Trophoblast cell (in vitro differentiated cells and primary cell): ENCODE measurements at regions not wholly inside any gene's neighbourhood (a gene's known extent, or its start where the extent isn't known, plus 50 kb on each side); places are given as distances from the start of the nearest gene placed in this dataset.
"Not testable (repeated sequence)": the region's sequence is repeated elsewhere in the genome, so short reads cannot be mapped to it uniquely, and the experiment has no call there.

Source experiments
- DNase-seq, 2 donors: peaks; one replicate each; pipeline ENCODE4 v3.0.0-alpha.2; 2016
- H2AFZ ChIP-seq: 2 replicates; pipeline ENCODE4 v1.6.1; 2013; ENCODE audit warnings: low read length, moderate library complexity, mild to moderate bottlenecking; ENCODE audit not compliant: insufficient read depth, poor library complexity
- H2AK5ac ChIP-seq: 2 replicates; pipeline ENCODE4 v1.6.1; 2013; ENCODE audit warnings: mild to moderate bottlenecking, low read length
- H2BK120ac ChIP-seq: 2 replicates; pipeline ENCODE4 v1.6.1; 2013; ENCODE audit warnings: low read length, mild to moderate bottlenecking, moderate library complexity; ENCODE audit not compliant: insufficient read depth, poor library complexity
- H2BK12ac ChIP-seq: 2 replicates; pipeline ENCODE4 v1.6.1; 2013; ENCODE audit warnings: mild to moderate bottlenecking, low read length, moderate library complexity
- H2BK5ac ChIP-seq: 2 replicates; pipeline ENCODE4 v1.6.1; 2013; ENCODE audit warnings: low read length, low read depth, moderate library complexity, mild to moderate bottlenecking; ENCODE audit not compliant: poor library complexity
- H3K14ac ChIP-seq: 2 replicates; pipeline ENCODE4 v1.6.1; 2013; ENCODE audit warnings: mild to moderate bottlenecking, low read length
- H3K18ac ChIP-seq: 2 replicates; pipeline ENCODE4 v1.6.1; 2013; ENCODE audit warnings: mild to moderate bottlenecking, low read length
- H3K23ac ChIP-seq: 2 replicates; pipeline ENCODE4 v1.6.1; 2013; ENCODE audit warnings: low read length
- H3K27ac ChIP-seq: 2 replicates; pipeline ENCODE4 v1.5.1; 2013; ENCODE audit warnings: low read depth, mild to moderate bottlenecking, inconsistent platforms, low read length, moderate library complexity
- H3K27me3 ChIP-seq: 2 replicates; pipeline ENCODE4 v1.6.1; 2013; ENCODE audit warnings: inconsistent platforms, mild to moderate bottlenecking, low read length, moderate library complexity; ENCODE audit not compliant: insufficient read depth
- H3K36me3 ChIP-seq, 2 experiments: 1 replicate in 1 of 2; 2 replicates in 1 of 2; pipeline ENCODE4 v1.6.1; 2013; ENCODE audit warnings: low read length in 2 of 2, mild to moderate bottlenecking in 2 of 2, moderate library complexity in 1 of 2; ENCODE audit not compliant: insufficient read depth in 2 of 2, control insufficient read depth in 1 of 2
- H3K4ac ChIP-seq: 2 replicates; pipeline ENCODE4 v1.6.1; 2013; ENCODE audit warnings: low read depth, mild to moderate bottlenecking, low read length, moderate library complexity
- H3K4me1 ChIP-seq, 2 experiments: 1 replicate in 1 of 2; 2 replicates in 1 of 2; pipeline ENCODE4 v1.6.1; 2013; ENCODE audit warnings: low read length in 2 of 2, mild to moderate bottlenecking in 2 of 2, moderate library complexity in 1 of 2; ENCODE audit not compliant: insufficient read depth in 2 of 2, control insufficient read depth in 1 of 2
- H3K4me2 ChIP-seq: 2 replicates; pipeline ENCODE4 v1.6.1; 2013; ENCODE audit warnings: inconsistent platforms, mild to moderate bottlenecking, low read length, moderate library complexity
- H3K4me3 ChIP-seq: 2 replicates; pipeline ENCODE4 v1.5.1; 2013; ENCODE audit warnings: mild to moderate bottlenecking, low read depth, low read length, inconsistent platforms
- H3K79me1 ChIP-seq: one replicate; pipeline ENCODE4 v1.6.1; 2013; ENCODE audit warnings: low read length
- H3K79me2 ChIP-seq: 2 replicates; pipeline ENCODE4 v1.6.1; 2013; ENCODE audit warnings: low read length, mild to moderate bottlenecking; ENCODE audit not compliant: control insufficient read depth, insufficient read depth, poor library complexity
- H3K9ac ChIP-seq: 2 replicates; pipeline ENCODE4 v1.6.1; 2013; ENCODE audit warnings: mild to moderate bottlenecking, low read length
- H3K9me3 ChIP-seq: 2 replicates; pipeline ENCODE4 v1.6.1; 2013; ENCODE audit warnings: low read depth, mild to moderate bottlenecking, control low read depth, inconsistent platforms, low read length; ENCODE audit not compliant: insufficient read depth
- H4K12ac ChIP-seq: 2 replicates; pipeline ENCODE4 v1.6.1; 2013; ENCODE audit warnings: low read depth, mild to moderate bottlenecking, low read length, moderate library complexity
- H4K8ac ChIP-seq: 2 replicates; pipeline ENCODE4 v1.6.1; 2013; ENCODE audit warnings: low read depth, mild to moderate bottlenecking, low read length, moderate library complexity
- H4K91ac ChIP-seq: one replicate; pipeline ENCODE4 v1.6.1; 2013; ENCODE audit warnings: low read depth, mild to moderate bottlenecking, low read length, moderate library complexity
- WGBS: extraction: QIAGEN DNeasy Blood & Tissue Kit; methylation state at CpG from one replicate; pipeline ENCODE4 v1.1.7; 2013; ENCODE audit warnings: missing lambda C conversion rate; ENCODE audit not compliant: insufficient read length, insufficient coverage; ENCODE audit errors: extremely low coverage; 5-methylcytosine and 5-hydroxymethylcytosine counted together

DNA sequence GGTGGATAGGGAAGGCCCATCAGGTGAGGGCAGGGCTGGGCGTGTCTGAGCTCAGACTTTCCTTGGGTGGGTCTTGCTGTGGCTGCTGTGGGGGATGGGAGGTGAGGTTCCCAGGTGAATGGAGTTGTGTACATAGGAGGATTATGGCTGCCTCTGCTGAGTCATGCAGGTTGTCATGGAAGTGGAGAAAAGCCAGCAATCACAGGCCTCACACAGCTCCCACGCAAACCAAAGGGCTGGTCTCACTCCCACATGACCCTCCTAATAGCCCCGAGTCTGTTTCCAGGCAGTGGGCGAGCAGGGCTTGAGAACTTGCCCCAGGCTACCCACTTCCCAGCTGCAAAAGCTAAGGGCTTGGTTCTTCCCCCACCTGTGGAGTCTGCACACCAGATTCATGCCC, 149.5 kb downstream of the IPO8 start:
- Histone ChIP-seq H4K91ac (no peak overlapping the region), H3K79me1 (no peaks in the 10 kb centered on the region), H2BK120ac (no peak overlapping the region), H3K14ac (no peak overlapping the region), H3K4me3 (no peak overlapping the region), H2AFZ (no peak overlapping the region), H4K12ac (no peak overlapping the region), H3K27ac (no peak overlapping the region), H3K79me2 (no peaks in the 10 kb centered on the region), H2BK12ac (no peak overlapping the region), H3K4me1 (no peaks in the 10 kb centered on the region), H3K9me3 (peaks cover 3% of the 10 kb centered on the region), H4K8ac (no peak overlapping the region), H3K18ac (no peak overlapping the region), H2AK5ac (no peak overlapping the region), H3K4me2 (no peak overlapping the region), H3K4ac (no peak overlapping the region), H2BK5ac (no peak overlapping the region), H3K23ac (no peak overlapping the region), H3K36me3 (no peaks in the 10 kb centered on the region), H3K27me3 (no peaks in the 10 kb centered on the region), H3K9ac (no peak overlapping the region)
- no CpG with 5 or more reads among the region's 4 CpGs for WGBS
- no peak for DNase-seq

DNA sequence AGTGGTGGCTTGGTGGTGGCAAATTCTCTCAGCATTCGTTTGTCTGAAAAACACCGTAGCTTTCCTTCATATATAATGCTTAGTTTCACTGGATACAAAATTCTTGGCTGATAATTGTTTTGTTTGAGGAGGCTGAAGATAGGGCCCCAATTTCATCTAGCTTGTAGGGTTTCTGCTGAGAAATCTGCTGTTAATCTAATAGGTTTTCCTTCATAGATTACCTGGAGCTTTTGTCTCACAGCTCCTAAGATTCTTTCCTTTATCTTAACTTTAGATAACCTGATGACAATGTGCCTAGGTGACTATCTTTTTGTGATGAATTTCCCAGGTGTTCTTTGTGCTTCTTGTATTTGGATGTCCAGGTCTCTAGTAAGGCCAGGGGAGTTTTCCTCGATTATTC, 151.0 kb downstream of the IPO8 start:
- not testable (repeated sequence) for H2AFZ ChIP-seq, H3K4me2 ChIP-seq, H4K91ac ChIP-seq, H3K4me3 ChIP-seq, H3K4me1 ChIP-seq, H4K12ac ChIP-seq, H2BK120ac ChIP-seq, H2BK12ac ChIP-seq, H3K27ac ChIP-seq, H3K27me3 ChIP-seq, H3K79me2 ChIP-seq, H3K23ac ChIP-seq, H3K9me3 ChIP-seq, H3K9ac ChIP-seq, DNase-seq, H3K18ac ChIP-seq, H2BK5ac ChIP-seq, H3K4ac ChIP-seq, H3K79me1 ChIP-seq, H3K36me3 ChIP-seq, H3K14ac ChIP-seq, H4K8ac ChIP-seq, H2AK5ac ChIP-seq
- WGBS: no CpG with 5 or more reads among the region's 3 CpGs

DNA sequence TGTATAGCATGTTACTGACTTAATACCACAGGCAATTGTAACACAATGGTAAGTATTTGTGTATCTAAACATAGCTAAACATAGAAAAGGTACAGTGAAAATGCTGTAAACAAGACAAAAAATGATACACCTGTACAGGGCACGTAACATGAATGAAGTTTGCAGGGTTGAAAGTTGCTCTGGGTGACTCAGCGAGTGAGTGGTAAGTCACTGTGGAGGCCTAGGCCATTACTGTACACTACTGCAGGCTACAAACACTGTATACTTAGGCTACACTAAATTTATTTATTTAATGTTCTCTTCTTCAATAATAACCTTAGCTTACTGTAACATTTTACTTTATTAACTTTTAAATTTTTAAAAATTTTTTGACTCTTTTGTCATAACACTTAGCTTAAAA, 158.4 kb downstream of the IPO8 start:
- Histone ChIP-seq H3K4me1 (no peaks in the 10 kb centered on the region), H3K4me3 (no peak overlapping the region), H3K27ac (no peak overlapping the region), H3K9me3 (no peaks in the 10 kb centered on the region), H2BK120ac (no peak overlapping the region), H3K36me3 (no peaks in the 10 kb centered on the region), H4K8ac (no peak overlapping the region), H2AK5ac (no peak overlapping the region), H3K9ac (no peak overlapping the region), H3K4ac (no peak overlapping the region), H3K4me2 (no peak overlapping the region), H2BK5ac (no peak overlapping the region), H2BK12ac (no peak overlapping the region), H3K79me2 (no peaks in the 10 kb centered on the region), H3K27me3 (no peaks in the 10 kb centered on the region), H2AFZ (no peak overlapping the region), H3K23ac (no peak overlapping the region), H3K18ac (no peak overlapping the region), H3K14ac (no peak overlapping the region), H4K12ac (no peak overlapping the region), H3K79me1 (no peaks in the 10 kb centered on the region), H4K91ac (no peak overlapping the region)
- no CpG with 5 or more reads among the region's 2 CpGs for WGBS
- DNase-seq: no peak

DNA sequence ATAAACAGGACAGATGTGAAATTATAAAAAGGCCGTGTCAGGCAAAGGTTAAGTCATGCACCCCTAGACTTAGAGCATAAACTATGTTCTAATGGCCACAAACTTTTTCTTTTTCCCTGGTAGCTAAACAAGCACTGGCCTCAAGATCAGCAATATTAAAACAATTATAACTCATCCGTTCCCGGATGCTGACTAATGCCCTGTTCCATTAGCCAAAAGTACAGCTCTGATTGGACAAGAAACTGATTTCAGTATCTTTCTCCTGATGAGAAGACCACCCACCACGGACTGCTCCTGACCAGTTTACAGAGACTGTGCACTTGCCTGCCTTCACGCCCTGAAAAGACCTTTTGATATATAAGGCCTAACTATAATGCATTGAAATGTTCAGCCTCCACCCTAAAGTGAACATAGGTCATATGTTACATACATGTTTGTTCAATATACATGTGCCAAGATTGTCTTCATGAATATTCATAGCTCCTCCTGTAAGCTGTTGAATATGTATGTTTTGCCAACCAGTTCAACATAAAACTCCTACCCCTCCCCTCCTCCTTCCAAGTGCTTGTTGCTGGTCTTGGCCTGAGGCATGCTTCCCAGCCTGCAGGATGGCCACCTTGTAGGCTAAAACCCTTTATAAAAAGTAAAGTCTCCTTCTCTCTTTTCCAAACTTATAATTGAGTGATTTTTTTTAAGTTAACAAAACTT, 162.0 kb downstream of the IPO8 start:
- H3K9me3 ChIP-seq: no peaks in the 10 kb centered on the region
- no peak overlapping the region for H3K4me3 ChIP-seq
- no peak overlapping the region for H2AFZ ChIP-seq
- no peak overlapping the region for H3K4ac ChIP-seq
- no peak overlapping the region for H4K91ac ChIP-seq
- no peak overlapping the region for H2BK5ac ChIP-seq
- no peak overlapping the region for H3K14ac ChIP-seq
- no peaks in the 10 kb centered on the region for H3K79me2 ChIP-seq
- no peaks in the 10 kb centered on the region for H3K36me3 ChIP-seq
- no peak overlapping the region for H2BK12ac ChIP-seq
- no peak overlapping the region for H3K23ac ChIP-seq
- no peaks in the 10 kb centered on the region for H3K27me3 ChIP-seq
- no peak for DNase-seq
- no peak overlapping the region for H2BK120ac ChIP-seq
- WGBS: no CpG with 5 or more reads among the region's 5 CpGs
- no peak overlapping the region for H4K8ac ChIP-seq
- no peak overlapping the region for H3K27ac ChIP-seq
- no peaks in the 10 kb centered on the region for H3K79me1 ChIP-seq
- no peak overlapping the region for H2AK5ac ChIP-seq
- H4K12ac ChIP-seq: no peak overlapping the region
- H3K4me1 ChIP-seq: no peaks in the 10 kb centered on the region
- H3K4me2 ChIP-seq: no peak overlapping the region
- no peak overlapping the region for H3K9ac ChIP-seq
- no peak overlapping the region for H3K18ac ChIP-seq
